ENCODE measurements at regions not wholly inside any gene's neighbourhood (a gene's known extent, or its start where the extent isn't known, plus 50 kb on each side); places are given as distances from the start of the nearest gene placed in this dataset.

- no peaks in the 10 kb centered on the region for H3K23me2 ChIP-seq (ENCODE audit: insufficient read length, low read depth, low read length, poor library complexity, severe bottlenecking)
- H3K27ac Mint-ChIP-seq, result no peak overlapping the region; a peak in 1 of 7 replicates
- H4K5ac ChIP-seq (ENCODE audit: insufficient read length, low read depth, low read length), result no peak overlapping the region
- H3K4me1 Mint-ChIP-seq, result peaks cover 25 to 40% of the 10 kb centered on the region in 2 experiments
- H3K27me3 ChIP-seq (ENCODE audit: insufficient read depth, low read length), result no peaks in the 10 kb centered on the region; the same call in 1 of the 2 replicates
- peaks cover 11% of the 10 kb centered on the region for H3K27me3 Mint-ChIP-seq (ENCODE audit: low read depth)
- H4K8ac ChIP-seq (replicated peaks; ENCODE audit: insufficient read length, low read depth, low read length), result no peak overlapping the region
- H4K91ac ChIP-seq (ENCODE audit: insufficient read length, low read depth, low read length), result no peak overlapping the region
- no peak overlapping the region for H3K14ac ChIP-seq (ENCODE audit: insufficient read depth, low read length)
- H3K4me1 ChIP-seq (ENCODE audit: insufficient read depth, low read length), result no peaks in the 10 kb centered on the region; the same call in 1 of the 2 replicates
- H3K9me3 Mint-ChIP-seq, result no peaks in the 10 kb centered on the region
- H3T11ph ChIP-seq (ENCODE audit: low read length), result no peak overlapping the region
- no peak overlapping the region for H2AK5ac ChIP-seq (ENCODE audit: insufficient read length, low read length)
- no CpG with 5 or more reads among the region's 13 CpGs for WGBS (ENCODE audit: extremely low coverage, insufficient read length, low lambda C conversion rate)
- H3K4ac ChIP-seq (ENCODE audit: low read depth, low read length), result no peak overlapping the region
- H2AFZ ChIP-seq (ENCODE audit: low read length), result no peak overlapping the region
- no peak overlapping the region for H3K27ac ChIP-seq (ENCODE audit: insufficient read length, low read depth, low read length)
- no peak for DNase-seq
- no peaks in the 10 kb centered on the region for H3K79me1 ChIP-seq (ENCODE audit: insufficient read depth, low read depth, low read length, poor library complexity, severe bottlenecking)
- H3K9ac ChIP-seq (ENCODE audit: extremely low read depth, insufficient read length, low read length), result no peak overlapping the region
- no peak overlapping the region for H2BK5ac ChIP-seq (ENCODE audit: insufficient read length, low read length)
- H4K20me1 ChIP-seq (ENCODE audit: control insufficient read depth, insufficient read depth, insufficient read length), result no peaks in the 10 kb centered on the region
- no peak overlapping the region for H3K56ac ChIP-seq (ENCODE audit: insufficient read length, low read depth, low read length)
- H3K18ac ChIP-seq (ENCODE audit: insufficient read length, low read depth, low read length), result no peak overlapping the region
- H3K36me3 Mint-ChIP-seq (ENCODE audit: insufficient read depth in 1 of 3, low read depth in 3 of 3), result no peaks in the 10 kb centered on the region
- no peak for TF ChIP-seq CTCF (conservative IDR thresholded peaks at IDR 0.05)
- H2BK12ac ChIP-seq (ENCODE audit: insufficient read length, low read depth, low read length), result no peak overlapping the region
- no peaks in the 10 kb centered on the region for H3K9me3 ChIP-seq (ENCODE audit: control insufficient read depth, low read depth, low read length)
- no peak overlapping the region for H2BK120ac ChIP-seq (ENCODE audit: low read depth, low read length, poor library complexity, severe bottlenecking)
- no peak overlapping the region for H2BK20ac ChIP-seq (ENCODE audit: low read depth, low read length, poor library complexity, severe bottlenecking)
- H3K4me2 ChIP-seq (ENCODE audit: insufficient read depth, insufficient read length, low read length), result no peak overlapping the region
- H3K4me3 Mint-ChIP-seq, result no peak overlapping the region
- no peak overlapping the region for H3K23ac ChIP-seq (ENCODE audit: insufficient read length, low read depth, low read length)
- H2BK15ac ChIP-seq (ENCODE audit: low read depth, low read length), result no peak overlapping the region
- H3K79me2 ChIP-seq (ENCODE audit: insufficient read depth, low read length), result no peaks in the 10 kb centered on the region
Measured at GRCh38 chr22:27538666-27539065, 262.9 kb downstream of the MN1 start.
